Ovary (tissue), 7 donors: ENCODE measurements at regions not wholly inside any gene's neighbourhood (a gene's known extent, or its start where the extent isn't known, plus 50 kb on each side); places are given as distances from the start of the nearest gene placed in this dataset.

Source experiments
- DNase-seq, 5 donors: peaks; one replicate each; pipeline ENCODE4 v3.0.0-alpha.2; 2019 to 2020
- H3K27ac ChIP-seq, 2 donors: fragments of 200-600 bp; one replicate each; pipeline versions ENCODE4 v1.5.1 to v1.8.0; 2019 to 2022
- H3K27me3 ChIP-seq: fragments of 200-600 bp; one replicate; pipeline ENCODE4 v1.8.0; 2022
- H3K36me3 ChIP-seq: fragments of 200-600 bp; sonication (generic); one replicate; pipeline ENCODE4 v1.5.1; 2019
- H3K4me1 ChIP-seq: one replicate; pipeline ENCODE4 v1.8.1; 2013; ENCODE audit warnings: mild to moderate bottlenecking, moderate library complexity; ENCODE audit not compliant: insufficient read depth
- H3K4me3 ChIP-seq: fragments of 200-600 bp; sonication (generic); one replicate; pipeline ENCODE4 v1.5.1; 2017
- H3K9me3 ChIP-seq, 2 donors: fragments of 200-600 bp in 1 of 2; sonication (generic) in 1 of 2; one replicate each; pipeline versions ENCODE4 v1.5.1 to v1.8.1; 2013 to 2019; ENCODE audit warnings: mild to moderate bottlenecking in 1 of 2, moderate library complexity in 1 of 2
- EP300 ChIP-seq: sonication (generic); formaldehyde crosslinking; IDR thresholded peaks from one replicate; pipeline ENCODE4 v1.6.1; 2017; ENCODE audit warnings: antibody characterized with exemption
- POLR2A ChIP-seq: fragments of 450-650 bp; IDR thresholded peaks from one replicate; pipeline ENCODE4 v1.6.1; 2017; ENCODE audit warnings: antibody characterized with exemption, mild to moderate bottlenecking, moderate library complexity
- WGBS, 3 donors: extraction: QIAGEN DNeasy Blood & Tissue Kit in 1 of 3; methylation state at CpG; one replicate each; pipeline versions ENCODE4 v1.1.5 to v1.1.7; 2013 to 2017; 5-methylcytosine and 5-hydroxymethylcytosine counted together
- intact Hi-C, 4 donors: fragments of 100-400 bp; cut with DNase I; formaldehyde crosslinking; loops; one replicate each; pipeline versions ENCODE4 v1.11.0 to v1.15.1; 2022 to 2023
- TF ChIP-seq, protein P1 (sequence below), 3 donors: fragments of 450-650 bp in 2 of 3; fragments of 200-600 bp in 1 of 3; IDR thresholded peaks; one replicate each; pipeline versions ENCODE4 v1.5.1 to v1.8.0; 2016 to 2022; ENCODE audit warnings: antibody characterized with exemption in 3 of 3, mild to moderate bottlenecking in 1 of 3
- donor health status: DM: no; HTN: no; CAD: no; lungs with moderate emphysema.
- donor health status: DM: no; HTN: no; CAD: no.
- donor health status: Bipolar disorder and iron deficiency.
- donor health status: DM: no; HTN: no; CAD: no.
- donor health status: DM: yes; HTN: yes; CAD: no.

GRCh38 chrX:14398725-14399124 lies 130.6 kb upstream of the GLRA2 start:
- no peaks in the 10 kb centered on the region for H3K36me3 ChIP-seq
- intact Hi-C loops, result no loop called here
- H3K9me3 ChIP-seq, result no peaks in the 10 kb centered on the region
- H3K4me1 ChIP-seq, result no peaks in the 10 kb centered on the region
- no peak overlapping the region for H3K27ac ChIP-seq
- H3K4me3 ChIP-seq, result no peak overlapping the region
- H3K27me3 ChIP-seq, result no peaks in the 10 kb centered on the region
- WGBS, 3 donors, result 48 to 55% (median 52%) methylated on average over 2 of the region's 2 CpGs
- no peak for DNase-seq
- TF ChIP-seq POLR2A (no peak), EP300 (no peak)
- TF ChIP-seq, protein P1, sequence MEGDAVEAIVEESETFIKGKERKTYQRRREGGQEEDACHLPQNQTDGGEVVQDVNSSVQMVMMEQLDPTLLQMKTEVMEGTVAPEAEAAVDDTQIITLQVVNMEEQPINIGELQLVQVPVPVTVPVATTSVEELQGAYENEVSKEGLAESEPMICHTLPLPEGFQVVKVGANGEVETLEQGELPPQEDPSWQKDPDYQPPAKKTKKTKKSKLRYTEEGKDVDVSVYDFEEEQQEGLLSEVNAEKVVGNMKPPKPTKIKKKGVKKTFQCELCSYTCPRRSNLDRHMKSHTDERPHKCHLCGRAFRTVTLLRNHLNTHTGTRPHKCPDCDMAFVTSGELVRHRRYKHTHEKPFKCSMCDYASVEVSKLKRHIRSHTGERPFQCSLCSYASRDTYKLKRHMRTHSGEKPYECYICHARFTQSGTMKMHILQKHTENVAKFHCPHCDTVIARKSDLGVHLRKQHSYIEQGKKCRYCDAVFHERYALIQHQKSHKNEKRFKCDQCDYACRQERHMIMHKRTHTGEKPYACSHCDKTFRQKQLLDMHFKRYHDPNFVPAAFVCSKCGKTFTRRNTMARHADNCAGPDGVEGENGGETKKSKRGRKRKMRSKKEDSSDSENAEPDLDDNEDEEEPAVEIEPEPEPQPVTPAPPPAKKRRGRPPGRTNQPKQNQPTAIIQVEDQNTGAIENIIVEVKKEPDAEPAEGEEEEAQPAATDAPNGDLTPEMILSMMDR (IDR thresholded peaks at IDR 0.05), result no peak

DNA sequence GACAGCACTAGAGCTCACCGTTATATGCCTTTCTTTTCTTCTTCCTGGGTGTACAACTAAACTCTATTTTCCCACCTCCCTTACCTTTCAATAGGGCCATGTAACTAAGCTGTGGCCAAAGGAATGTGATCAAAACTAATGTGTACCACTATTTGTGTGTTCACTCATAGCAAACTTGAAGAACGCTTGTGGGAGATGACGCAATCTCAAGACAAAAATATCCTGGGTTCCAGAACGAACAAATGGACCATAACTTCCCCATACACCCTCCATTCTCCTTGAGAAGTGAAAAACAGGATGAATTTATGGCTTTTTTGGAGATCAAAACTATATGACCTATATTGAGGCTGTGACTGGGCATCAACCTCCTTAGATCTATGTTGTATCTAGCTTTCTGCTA lies 139.7 kb upstream of the GLRA2 start:
- TF ChIP-seq EP300 (no peak), POLR2A (no peak)
- TF ChIP-seq, protein P1 (IDR thresholded peaks at IDR 0.05), result no peak
- no peak overlapping the region for H3K27ac ChIP-seq
- no peaks in the 10 kb centered on the region for H3K36me3 ChIP-seq
- H3K9me3 ChIP-seq, result no peaks in the 10 kb centered on the region
- WGBS, 3 donors, result 78 to 81% (median 78%) methylated on average over 4 of the region's 4 CpGs
- no peaks in the 10 kb centered on the region for H3K4me1 ChIP-seq
- H3K27me3 ChIP-seq, result no peaks in the 10 kb centered on the region
- intact Hi-C loops, result no loop called here
- DNase-seq, result no peak
- H3K4me3 ChIP-seq, result no peak overlapping the region

DNA sequence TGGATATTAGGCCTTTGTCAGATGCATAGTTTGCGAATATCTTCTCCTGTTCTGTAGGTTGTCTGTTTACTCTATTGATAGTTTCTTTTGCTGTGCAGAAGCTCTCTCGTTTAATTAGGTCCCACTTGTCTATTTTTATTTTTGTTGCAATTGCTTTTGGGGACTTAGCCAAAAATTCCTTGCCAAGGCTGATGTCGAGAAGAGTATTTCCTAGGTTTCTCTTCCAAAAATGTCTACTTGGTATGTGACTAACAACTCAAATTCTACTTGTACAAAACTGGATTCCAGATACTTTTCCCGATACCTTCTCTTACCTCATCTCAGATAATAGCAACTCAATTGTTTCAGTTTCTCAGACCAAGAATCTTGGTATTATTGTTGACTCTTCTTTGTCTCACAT lies 142.4 kb upstream of the GLRA2 start:
- WGBS, 3 donors, result 36 to 40% (median 39%) methylated on average over 4 of the region's 4 CpGs
- H3K27ac ChIP-seq, result no peak overlapping the region
- H3K27me3 ChIP-seq, result no peaks in the 10 kb centered on the region
- H3K4me3 ChIP-seq, result no peak overlapping the region
- no peaks in the 10 kb centered on the region for H3K4me1 ChIP-seq
- H3K9me3 ChIP-seq, result no peaks in the 10 kb centered on the region
- H3K36me3 ChIP-seq, result no peaks in the 10 kb centered on the region
- TF ChIP-seq EP300, result no peak
- TF ChIP-seq, protein P1 (IDR thresholded peaks at IDR 0.05), result no peak
- no peak for TF ChIP-seq POLR2A
- intact Hi-C loops, result no loop called here
- DNase-seq, result no peak

- no peak for DNase-seq
- Histone ChIP-seq H3K36me3 (no peaks in the 10 kb centered on the region), H3K9me3 (no peaks in the 10 kb centered on the region), H3K27ac (no peak overlapping the region), H3K4me3 (no peak overlapping the region), H3K4me1 (no peaks in the 10 kb centered on the region), H3K27me3 (no peaks in the 10 kb centered on the region)
- TF ChIP-seq EP300 (no peak), POLR2A (no peak)
- TF ChIP-seq, protein P1 (IDR thresholded peaks at IDR 0.05), result no peak
- intact Hi-C loops, result no loop called here
Measured at GRCh38 chrX:14380044-14380443, 149.3 kb upstream of the GLRA2 start.

- TF ChIP-seq EP300, result no peak
- TF ChIP-seq, protein P1 (IDR thresholded peaks at IDR 0.05), result no peak
- no peak for TF ChIP-seq POLR2A
- H3K4me1 ChIP-seq, result no peaks in the 10 kb centered on the region
- no peaks in the 10 kb centered on the region for H3K9me3 ChIP-seq
- no peak overlapping the region for H3K27ac ChIP-seq
- no peak for DNase-seq
- H3K27me3 ChIP-seq, result no peaks in the 10 kb centered on the region
- intact Hi-C loops, result no loop called here
- H3K36me3 ChIP-seq, result no peaks in the 10 kb centered on the region
- H3K4me3 ChIP-seq, result no peak overlapping the region
Measured at GRCh38 chrX:14377427-14377826, 151.9 kb upstream of the GLRA2 start.
